ENCODE measurements at regions not wholly inside any gene's neighbourhood (a gene's known extent, or its start where the extent isn't known, plus 50 kb on each side); places are given as distances from the start of the nearest gene placed in this dataset.
"Not testable (repeated sequence)": the region's sequence is repeated elsewhere in the genome, so short reads cannot be mapped to it uniquely, and the experiment has no call there.

GRCh38 chr13:76289558-76289957 lies 596.6 kb downstream of the KCTD12 start:
- no peak for DNase-seq (ENCODE audit: low spot score)

GRCh38 chr13:76286178-76286577 lies 600.0 kb downstream of the KCTD12 start:
- no peak for DNase-seq (ENCODE audit: low spot score)

- no peak for DNase-seq (ENCODE audit: low spot score)
These were observed 600.7 kb downstream of the KCTD12 start for GRCh38 chr13:76285463-76285862.

GRCh38 chr13:76279766-76280165 lies 606.4 kb downstream of the KCTD12 start:
- DNase-seq (ENCODE audit: low spot score): not testable (repeated sequence)

- DNase-seq (ENCODE audit: low spot score): no peak
These were observed 614.4 kb downstream of the KCTD12 start for GRCh38 chr13:76271728-76272232.

GRCh38 chr13:76268307-76268706 lies 617.9 kb downstream of the KCTD12 start:
- DNase-seq (ENCODE audit: low spot score): not testable (repeated sequence)

GRCh38 chr13:76267216-76267615 lies 619.0 kb downstream of the KCTD12 start:
- no peak for DNase-seq (ENCODE audit: low spot score)

GRCh38 chr13:76266561-76266960 lies 619.6 kb downstream of the KCTD12 start:
- DNase-seq (ENCODE audit: low spot score): no peak

- DNase-seq (ENCODE audit: low spot score): no peak
These were observed 614.1 kb downstream of the LMO7 start for GRCh38 chr13:76250211-76250610.

- DNase-seq (ENCODE audit: low spot score): no peak
These were observed 609.8 kb downstream of the LMO7 start for GRCh38 chr13:76245920-76246319.

- no peak for DNase-seq (ENCODE audit: low spot score)
These were observed 609.1 kb downstream of the LMO7 start for GRCh38 chr13:76245211-76245610.

- not testable (repeated sequence) for DNase-seq (ENCODE audit: low spot score)
These were observed 607.0 kb downstream of the LMO7 start for GRCh38 chr13:76243120-76243519.

GRCh38 chr13:76239031-76239680 lies 603.0 kb downstream of the LMO7 start:
- no peak for DNase-seq (ENCODE audit: low spot score)

GRCh38 chr13:76231522-76232167 lies 595.5 kb downstream of the LMO7 start:
- no peak for DNase-seq (ENCODE audit: low spot score)

- DNase-seq (ENCODE audit: low spot score): no peak
These were observed 593.2 kb downstream of the LMO7 start for GRCh38 chr13:76229281-76229680.

- DNase-seq (ENCODE audit: low spot score): no peak
These were observed 590.8 kb downstream of the LMO7 start for GRCh38 chr13:76226941-76227340.

- DNase-seq (ENCODE audit: low spot score): peak; percentile 22
These were observed 589.8 kb downstream of the LMO7 start for GRCh38 chr13:76225815-76226489.

- no peak for DNase-seq (ENCODE audit: low spot score)
These were observed 587.9 kb downstream of the LMO7 start for GRCh38 chr13:76223999-76224398.

GRCh38 chr13:76223565-76223964 lies 587.4 kb downstream of the LMO7 start:
- no peak for DNase-seq (ENCODE audit: low spot score)

GRCh38 chr13:76222511-76222910 lies 586.4 kb downstream of the LMO7 start:
- no peak for DNase-seq (ENCODE audit: low spot score)

- DNase-seq (ENCODE audit: low spot score): no peak
These were observed 580.6 kb downstream of the LMO7 start for GRCh38 chr13:76216729-76217128.

- no peak for DNase-seq (ENCODE audit: low spot score)
These were observed 577.9 kb downstream of the LMO7 start for GRCh38 chr13:76214001-76214400.

- no peak for DNase-seq (ENCODE audit: low spot score)
These were observed 577.3 kb downstream of the LMO7 start for GRCh38 chr13:76213423-76213904.
